B cell (primary cell): ENCODE measurements at regions not wholly inside any gene's neighbourhood (a gene's known extent, or its start where the extent isn't known, plus 50 kb on each side); places are given as distances from the start of the nearest gene placed in this dataset.

ENCODE experiments used
- ATAC-seq: fragments of 200-7000 bp; cut with Tn5 transposase; one replicate; pipeline ENCODE4 v1.10.0; 2021; ENCODE audit warnings: low read depth, mild to moderate bottlenecking, moderate number of reproducible peaks, moderate library complexity
- CTCF ChIA-PET: fragments of 350-600 bp; sonication (Branson Sonifier 250); formaldehyde crosslinking; loops from one replicate; lab custom pipeline; 2021; ENCODE audit warnings: antibody characterized with exemption, inconsistent platforms; lab: Charles Lee
- POLR2A ChIA-PET: fragments of 350-600 bp; sonication (Branson Sonifier 250); formaldehyde crosslinking; loops from one replicate; lab custom pipeline; 2021; ENCODE audit warnings: antibody characterized with exemption; lab: Charles Lee
- DNase-seq: peaks from one replicate; pipeline ENCODE4 v3.0.0; 2013
- H2AFZ ChIP-seq: 2 replicates; pipeline ENCODE4 v1.6.1; 2012; ENCODE audit warnings: mild to moderate bottlenecking, low read depth, low read length; ENCODE audit not compliant: insufficient read depth, poor library complexity, severe bottlenecking
- H3K27ac ChIP-seq, 2 donors: 1 replicate in 1 of 2; 2 replicates in 1 of 2; pipeline ENCODE4 v1.5.1; 2012 to 2013; ENCODE audit warnings: low read length in 2 of 2, mild to moderate bottlenecking in 2 of 2, moderate library complexity in 1 of 2
- H3K27me3 ChIP-seq, 4 experiments: fragments of 200-600 bp in 1 of 4; sonication (generic) in 1 of 4; replicated peaks in 1 of 4; 1 replicate in 2 of 4; 2 replicates in 2 of 4; pipeline versions ENCODE4 v1.6.1 to v1.7.0; 2013 to 2016; ENCODE audit warnings: low read length in 3 of 4, mild to moderate bottlenecking in 2 of 4, mixed read lengths in 1 of 4, moderate library complexity in 1 of 4; ENCODE audit not compliant: insufficient read depth in 4 of 4, control insufficient read depth in 3 of 4; ENCODE audit errors: control extremely low read depth in 1 of 4
- H3K36me3 ChIP-seq, 2 experiments: replicated peaks in 1 of 2; 1 replicate in 1 of 2; 2 replicates in 1 of 2; pipeline versions ENCODE4 v1.6.1 to v1.7.1; 2013; ENCODE audit warnings: low read length in 1 of 2; ENCODE audit not compliant: insufficient read depth in 2 of 2, control insufficient read depth in 1 of 2; ENCODE audit errors: control extremely low read depth in 1 of 2, extremely low read depth in 1 of 2
- H3K4me1 ChIP-seq, 2 donors: fragments of 200-600 bp in 1 of 2; sonication (generic) in 1 of 2; 1 replicate in 1 of 2; 2 replicates in 1 of 2; pipeline versions ENCODE4 v1.5.1 to v1.6.1; 2013 to 2017; ENCODE audit warnings: low read length in 2 of 2; ENCODE audit not compliant: control insufficient read depth in 2 of 2, insufficient read depth in 2 of 2
- H3K4me2 ChIP-seq: replicated peaks from 2 replicates; pipeline ENCODE3; 2012; ENCODE audit warnings: mild to moderate bottlenecking, low read depth, low read length; ENCODE audit not compliant: poor library complexity, severe bottlenecking
- H3K4me3 ChIP-seq, 5 experiments: fragments of 200-600 bp in 1 of 5; sonication (generic) in 1 of 5; 1 replicate in 3 of 5; 2 replicates in 2 of 5; pipeline versions ENCODE4 v1.5.1 to v1.7.0; 2011 to 2016; ENCODE audit warnings: low read length in 4 of 5, mild to moderate bottlenecking in 4 of 5, low read depth in 2 of 5, control low read depth in 1 of 5, moderate library complexity in 1 of 5; ENCODE audit not compliant: insufficient read depth in 1 of 5; ENCODE audit errors: control extremely low read depth in 1 of 5, extremely low read depth in 1 of 5
- H3K79me2 ChIP-seq: fragments of 200-600 bp; sonication (generic); one replicate; pipeline ENCODE4 v1.6.0; 2016; ENCODE audit warnings: low read length; ENCODE audit not compliant: control insufficient read depth, insufficient read depth
- H3K9ac ChIP-seq: fragments of 200-600 bp; sonication (generic); 2 replicates; pipeline ENCODE4 v1.6.1; 2017; ENCODE audit warnings: mild to moderate bottlenecking, low read length, moderate library complexity
- H3K9me3 ChIP-seq, 3 donors: one replicate each; pipeline versions ENCODE4 v1.6.1 to v1.7.1; 2013; ENCODE audit warnings: low read length in 2 of 3; ENCODE audit not compliant: control insufficient read depth in 2 of 3, insufficient read depth in 1 of 3; ENCODE audit errors: control extremely low read depth in 1 of 3
- H4K20me1 ChIP-seq: 2 replicates; pipeline ENCODE4 v1.6.0; 2012; ENCODE audit warnings: mild to moderate bottlenecking, low read length; ENCODE audit not compliant: insufficient read depth, control insufficient read depth, poor library complexity, severe bottlenecking
- H3K27ac Mint-ChIP-seq: one replicate; pipeline ENCODE4 v1.8.0; 2021; ENCODE audit warnings: mixed read lengths
- H3K27me3 Mint-ChIP-seq: one replicate; pipeline ENCODE4 v1.8.0; 2021; ENCODE audit warnings: mixed read lengths
- H3K4me1 Mint-ChIP-seq: one replicate; pipeline ENCODE4 v1.8.0; 2021; ENCODE audit warnings: mixed read lengths
- H3K4me3 Mint-ChIP-seq: one replicate; pipeline ENCODE4 v1.8.0; 2021; ENCODE audit warnings: mixed read lengths
- H3K9me3 Mint-ChIP-seq: one replicate; pipeline ENCODE4 v1.8.0; 2022; ENCODE audit warnings: mixed read lengths; ENCODE audit not compliant: insufficient read depth
- EZH2 ChIP-seq: IDR thresholded peaks from 2 replicates; pipeline ENCODE4 v1.6.1; 2012; ENCODE audit warnings: borderline replicate concordance, low read depth, mild to moderate bottlenecking, moderate library complexity, low read length; ENCODE audit not compliant: insufficient read depth, poor library complexity, severe bottlenecking
- WGBS: methylation state at CpG from one replicate; pipeline ENCODE4 v1.1.5; 2013; ENCODE audit warnings: missing lambda C conversion rate; ENCODE audit not compliant: insufficient coverage; 5-methylcytosine and 5-hydroxymethylcytosine counted together
- intact Hi-C: fragments of 100-400 bp; cut with micrococcal nuclease; formaldehyde crosslinking; loops from one replicate; pipeline ENCODE4 v1.10.0; 2022
- TF ChIP-seq, protein P1 (sequence below): fragments of 200-600 bp; IDR thresholded peaks from one replicate; pipeline ENCODE4 v1.8.0; 2022; ENCODE audit warnings: antibody characterized with exemption, mild to moderate bottlenecking

- no CpG with 5 or more reads among the region's 1 CpG for WGBS
- H3K4me2 ChIP-seq: no peak overlapping the region
Observed at GRCh38 chr13:72457151-72457550, 270.3 kb downstream of the MZT1 start.

DNA sequence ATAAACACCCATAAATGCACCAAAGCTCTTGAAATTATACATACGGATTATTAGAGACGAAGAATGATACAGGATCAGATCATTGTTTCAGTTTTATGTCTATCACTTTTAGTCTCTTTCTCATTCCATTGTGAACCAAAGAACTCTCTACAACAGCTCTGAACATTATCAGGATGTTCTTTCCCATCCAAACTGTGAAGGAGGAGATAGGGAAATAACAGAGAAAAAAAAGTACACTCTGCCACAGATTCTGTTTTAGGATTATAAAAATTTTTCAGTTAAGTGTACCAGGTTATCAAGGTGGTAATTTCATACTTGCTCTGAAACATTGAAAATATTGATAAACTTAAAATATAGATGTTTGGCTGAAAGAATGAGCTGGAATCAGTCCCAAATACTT, 270.9 kb downstream of the MZT1 start:
- no peak overlapping the region for H3K9ac ChIP-seq
- Mint-ChIP-seq H3K27me3 (no peaks in the 10 kb centered on the region), H3K4me1 (no peaks in the 10 kb centered on the region), H3K9me3 (no peaks in the 10 kb centered on the region), H3K4me3 (no peak overlapping the region), H3K27ac (no peak overlapping the region)
- no peak for DNase-seq
- no peak for ATAC-seq
- H3K4me2 ChIP-seq: no peak overlapping the region
- no CpG with 5 or more reads among the region's 2 CpGs for WGBS
- H4K20me1 ChIP-seq: no peaks in the 10 kb centered on the region
- H3K4me3 ChIP-seq: no peak overlapping the region
- ChIA-PET POLR2A (no interaction called here), CTCF (no interaction called here)
- intact Hi-C loops: no loop called here
- no peaks in the 10 kb centered on the region for H3K36me3 ChIP-seq
- no peaks in the 10 kb centered on the region for H3K4me1 ChIP-seq
- H3K9me3 ChIP-seq: peaks cover 0 to 9% (median 0%) of the 10 kb centered on the region in 3 donors
- no peak overlapping the region for H3K27ac ChIP-seq
- H3K79me2 ChIP-seq: no peaks in the 10 kb centered on the region
- H2AFZ ChIP-seq: no peak overlapping the region
- no peak for TF ChIP-seq EZH2
- TF ChIP-seq, protein P1, sequence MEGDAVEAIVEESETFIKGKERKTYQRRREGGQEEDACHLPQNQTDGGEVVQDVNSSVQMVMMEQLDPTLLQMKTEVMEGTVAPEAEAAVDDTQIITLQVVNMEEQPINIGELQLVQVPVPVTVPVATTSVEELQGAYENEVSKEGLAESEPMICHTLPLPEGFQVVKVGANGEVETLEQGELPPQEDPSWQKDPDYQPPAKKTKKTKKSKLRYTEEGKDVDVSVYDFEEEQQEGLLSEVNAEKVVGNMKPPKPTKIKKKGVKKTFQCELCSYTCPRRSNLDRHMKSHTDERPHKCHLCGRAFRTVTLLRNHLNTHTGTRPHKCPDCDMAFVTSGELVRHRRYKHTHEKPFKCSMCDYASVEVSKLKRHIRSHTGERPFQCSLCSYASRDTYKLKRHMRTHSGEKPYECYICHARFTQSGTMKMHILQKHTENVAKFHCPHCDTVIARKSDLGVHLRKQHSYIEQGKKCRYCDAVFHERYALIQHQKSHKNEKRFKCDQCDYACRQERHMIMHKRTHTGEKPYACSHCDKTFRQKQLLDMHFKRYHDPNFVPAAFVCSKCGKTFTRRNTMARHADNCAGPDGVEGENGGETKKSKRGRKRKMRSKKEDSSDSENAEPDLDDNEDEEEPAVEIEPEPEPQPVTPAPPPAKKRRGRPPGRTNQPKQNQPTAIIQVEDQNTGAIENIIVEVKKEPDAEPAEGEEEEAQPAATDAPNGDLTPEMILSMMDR: no peak
- H3K27me3 ChIP-seq: no peaks in the 10 kb centered on the region

More at GRCh38 chr13:72457151-72457550, 270.3 kb downstream of the MZT1 start:
- Histone ChIP-seq H3K79me2 (no peaks in the 10 kb centered on the region), H3K36me3 (no peaks in the 10 kb centered on the region), H3K9me3 (peaks cover 0 to 9% (median 0%) of the 10 kb centered on the region in 3 donors), H4K20me1 (no peaks in the 10 kb centered on the region), H3K4me1 (no peaks in the 10 kb centered on the region), H3K27me3 (no peaks in the 10 kb centered on the region), H3K4me3 (no peak overlapping the region), H3K27ac (no peak overlapping the region), H2AFZ (no peak overlapping the region), H3K9ac (no peak overlapping the region)
- POLR2A ChIA-PET: no interaction called here
- H3K4me3 Mint-ChIP-seq: no peak overlapping the region
- ATAC-seq (no peak), DNase-seq (no peak)
- no peaks in the 10 kb centered on the region for H3K4me1 Mint-ChIP-seq
- intact Hi-C loops: no loop called here
- no peak overlapping the region for H3K27ac Mint-ChIP-seq
- CTCF ChIA-PET: no interaction called here
- H3K9me3 Mint-ChIP-seq: no peaks in the 10 kb centered on the region
- TF ChIP-seq EZH2: no peak
- TF ChIP-seq, protein P1: no peak
- no peaks in the 10 kb centered on the region for H3K27me3 Mint-ChIP-seq
